Endodermal cell (in vitro differentiated cells): ENCODE measurements at regions not wholly inside any gene's neighbourhood (a gene's known extent, or its start where the extent isn't known, plus 50 kb on each side); places are given as distances from the start of the nearest gene placed in this dataset.

ENCODE experiments used
- DNase-seq: peaks from one replicate; pipeline ENCODE4 v3.0.0-alpha.2; 2017
- H3K27ac ChIP-seq: 2 replicates; pipeline ENCODE4 v1.5.1; 2013; ENCODE audit warnings: mild to moderate bottlenecking, low read depth, low read length, moderate library complexity
- H3K27me3 ChIP-seq: 2 replicates; pipeline ENCODE4 v1.6.1; 2013; ENCODE audit warnings: mild to moderate bottlenecking, low read length, moderate library complexity; ENCODE audit not compliant: insufficient read depth, control insufficient read depth, poor library complexity, severe bottlenecking
- H3K36me3 ChIP-seq: 2 replicates; pipeline ENCODE4 v1.7.0; 2013; ENCODE audit warnings: mild to moderate bottlenecking, low read length, moderate library complexity; ENCODE audit not compliant: control insufficient read depth, insufficient read depth
- H3K4me1 ChIP-seq: one replicate; pipeline ENCODE4 v1.7.0; 2013; ENCODE audit warnings: low read length; ENCODE audit not compliant: control insufficient read depth, insufficient read depth
- H3K4me3 ChIP-seq: 2 replicates; pipeline ENCODE4 v1.5.1; 2013; ENCODE audit warnings: mild to moderate bottlenecking, low read length, moderate library complexity
- H3K9ac ChIP-seq: 2 replicates; pipeline ENCODE4 v1.6.1; 2013; ENCODE audit warnings: mild to moderate bottlenecking, low read length, moderate library complexity; ENCODE audit not compliant: poor library complexity, severe bottlenecking; ENCODE audit errors: extremely low read depth
- H3K9me3 ChIP-seq: 2 replicates; pipeline ENCODE4 v1.6.1; 2013; ENCODE audit warnings: mild to moderate bottlenecking, low read length, moderate library complexity; ENCODE audit not compliant: control insufficient read depth
- H3K27ac Mint-ChIP-seq: 2 replicates; pipeline ENCODE4 v1.8.0; 2020; ENCODE audit warnings: mixed read lengths
- H3K27me3 Mint-ChIP-seq: 2 replicates; pipeline ENCODE4 v1.8.0; 2021; ENCODE audit warnings: mild to moderate bottlenecking, mixed read lengths; ENCODE audit not compliant: insufficient read depth
- H3K36me3 Mint-ChIP-seq: 2 replicates; pipeline ENCODE4 v1.8.0; 2020; ENCODE audit warnings: low read depth, mixed read lengths
- H3K4me1 Mint-ChIP-seq: 2 replicates; pipeline ENCODE4 v1.8.0; 2020; ENCODE audit warnings: mixed read lengths
- H3K4me3 Mint-ChIP-seq: 2 replicates; pipeline ENCODE4 v1.8.0; 2020; ENCODE audit warnings: mild to moderate bottlenecking, moderate library complexity, mixed read lengths
- H3K9me3 Mint-ChIP-seq: 2 replicates; pipeline ENCODE4 v1.8.0; 2020; ENCODE audit warnings: mild to moderate bottlenecking, mixed read lengths
- CTCF ChIP-seq: fragments of 200-600 bp; sonication (generic); conservative IDR thresholded peaks from 2 replicates; pipeline ENCODE4 v1.5.0; 2021; ENCODE audit warnings: antibody characterized with exemption, mild to moderate bottlenecking
- WGBS, 2 experiments: methylation state at CpG; one replicate each; pipeline versions ENCODE4 v1.1.5 to v1.1.7; 2013; ENCODE audit warnings: missing lambda C conversion rate in 2 of 2, mixed read lengths in 1 of 2; ENCODE audit not compliant: insufficient coverage in 1 of 2, insufficient read length in 1 of 2; 5-methylcytosine and 5-hydroxymethylcytosine counted together

- Histone ChIP-seq H3K9me3 (no peaks in the 10 kb centered on the region), H3K27ac (no peak overlapping the region), H3K4me3 (no peak overlapping the region), H3K36me3 (no peaks in the 10 kb centered on the region), H3K9ac (no peak overlapping the region), H3K4me1 (no peaks in the 10 kb centered on the region), H3K27me3 (no peaks in the 10 kb centered on the region)
- H3K4me1 Mint-ChIP-seq: peaks cover 13% of the 10 kb centered on the region
- no peak overlapping the region for H3K27ac Mint-ChIP-seq
- 55 to 83% methylated on average over 3 of the region's 3 CpGs for WGBS, 2 experiments
- no peak overlapping the region for H3K4me3 Mint-ChIP-seq
- no peaks in the 10 kb centered on the region for H3K9me3 Mint-ChIP-seq
- no peak for DNase-seq
- no peaks in the 10 kb centered on the region for H3K27me3 Mint-ChIP-seq
- no peaks in the 10 kb centered on the region for H3K36me3 Mint-ChIP-seq
- no peak for TF ChIP-seq CTCF
Observed at GRCh38 chr10:33935350-33935749, 600.9 kb upstream of the NRP1 start.

GRCh38 chr10:33930079-33930478 lies 595.6 kb upstream of the NRP1 start:
- no peaks in the 10 kb centered on the region for H3K36me3 ChIP-seq
- no peaks in the 10 kb centered on the region for H3K4me1 ChIP-seq
- H3K9ac ChIP-seq: no peak overlapping the region
- H3K9me3 ChIP-seq: no peaks in the 10 kb centered on the region
- H3K27me3 ChIP-seq: no peaks in the 10 kb centered on the region
- no peak overlapping the region for H3K4me3 ChIP-seq
- 89 to 100% methylated on average over 1 of the region's 1 CpG for WGBS, 2 experiments
- no peaks in the 10 kb centered on the region for H3K9me3 Mint-ChIP-seq
- no peak for DNase-seq
- H3K27ac ChIP-seq: no peak overlapping the region
- TF ChIP-seq CTCF: no peak
- H3K36me3 Mint-ChIP-seq: no peaks in the 10 kb centered on the region
- H3K4me1 Mint-ChIP-seq: no peaks in the 10 kb centered on the region
- H3K27ac Mint-ChIP-seq: no peak overlapping the region
- H3K4me3 Mint-ChIP-seq: no peak overlapping the region
- no peaks in the 10 kb centered on the region for H3K27me3 Mint-ChIP-seq

GRCh38 chr10:33927347-33927746 lies 592.9 kb upstream of the NRP1 start:
- H3K9me3 ChIP-seq: no peaks in the 10 kb centered on the region
- no peaks in the 10 kb centered on the region for H3K36me3 ChIP-seq
- H3K9me3 Mint-ChIP-seq: peaks cover 7% of the 10 kb centered on the region
- H3K4me3 Mint-ChIP-seq: no peak overlapping the region
- no peak for TF ChIP-seq CTCF
- no peak overlapping the region for H3K27ac ChIP-seq
- no peak overlapping the region for H3K4me3 ChIP-seq
- no peak for DNase-seq
- no peaks in the 10 kb centered on the region for H3K4me1 Mint-ChIP-seq
- no peaks in the 10 kb centered on the region for H3K27me3 Mint-ChIP-seq
- H3K9ac ChIP-seq: no peak overlapping the region
- 92 to 93% methylated on average over 7 of the region's 7 CpGs for WGBS, 2 experiments
- no peaks in the 10 kb centered on the region for H3K36me3 Mint-ChIP-seq
- H3K27me3 ChIP-seq: no peaks in the 10 kb centered on the region
- no peak overlapping the region for H3K27ac Mint-ChIP-seq
- no peaks in the 10 kb centered on the region for H3K4me1 ChIP-seq
